ENCODE measurements at regions not wholly inside any gene's neighbourhood (a gene's known extent, or its start where the extent isn't known, plus 50 kb on each side); places are given as distances from the start of the nearest gene placed in this dataset.

- Mint-ChIP-seq H3K9me3 (peaks cover 0 to 7% of the 10 kb centered on the region in 2 donors), H3K27ac (no peak overlapping the region), H3K4me1 (no peaks in the 10 kb centered on the region), H3K4me3 (no peak overlapping the region), H3K27me3 (no peaks in the 10 kb centered on the region)
- no peak for DNase-seq
- ATAC-seq: no peak
Measured at GRCh38 chr1:61593331-61593730, 131.6 kb downstream of the TM2D1 start.

- Mint-ChIP-seq H3K4me3 (no peak overlapping the region), H3K27me3 (no peaks in the 10 kb centered on the region), H3K27ac (peak overlapping the region in 1 of 2 donors; percentile 86), H3K9me3 (no peaks in the 10 kb centered on the region), H3K4me1 (no peaks in the 10 kb centered on the region)
- ATAC-seq (no peak), DNase-seq (no peak)
Measured at GRCh38 chr1:61591351-61591750, 133.6 kb downstream of the TM2D1 start.

GRCh38 chr1:61588736-61589672 is 135.9 kb downstream of the TM2D1 start:
- H3K27ac Mint-ChIP-seq: no peak overlapping the region
- H3K9me3 Mint-ChIP-seq: no peaks in the 10 kb centered on the region
- H3K4me1 Mint-ChIP-seq: no peaks in the 10 kb centered on the region
- no peaks in the 10 kb centered on the region for H3K27me3 Mint-ChIP-seq
- peak; percentile 61 to 69 for DNase-seq
- H3K4me3 Mint-ChIP-seq: no peak overlapping the region
- ATAC-seq: peak; percentile 95

GRCh38 chr1:61585714-61586113 is 139.2 kb downstream of the TM2D1 start:
- Mint-ChIP-seq H3K4me1 (no peaks in the 10 kb centered on the region), H3K27ac (no peak overlapping the region), H3K4me3 (no peak overlapping the region), H3K27me3 (no peaks in the 10 kb centered on the region), H3K9me3 (no peaks in the 10 kb centered on the region)
- no peak for ATAC-seq
- DNase-seq: no peak

GRCh38 chr1:61583703-61584102 is 141.2 kb downstream of the TM2D1 start:
- Mint-ChIP-seq H3K27ac (no peak overlapping the region), H3K4me1 (no peaks in the 10 kb centered on the region), H3K4me3 (no peak overlapping the region), H3K9me3 (no peaks in the 10 kb centered on the region), H3K27me3 (peaks cover 11% of the 10 kb centered on the region)
- no peak for ATAC-seq
- no peak for DNase-seq

- H3K27ac Mint-ChIP-seq: no peak overlapping the region
- no peak for DNase-seq
- H3K4me1 Mint-ChIP-seq: no peaks in the 10 kb centered on the region
Measured at GRCh38 chr1:61581251-61581650, 143.7 kb downstream of the TM2D1 start.

GRCh38 chr1:61580417-61580816 is 144.5 kb downstream of the TM2D1 start:
- Mint-ChIP-seq H3K4me3 (no peak overlapping the region), H3K27me3 (peaks cover 37% of the 10 kb centered on the region), H3K4me1 (no peaks in the 10 kb centered on the region), H3K9me3 (no peaks in the 10 kb centered on the region), H3K27ac (no peak overlapping the region)
- DNase-seq (no peak), ATAC-seq (no peak)

More at GRCh38 chr1:61581251-61581650, 143.7 kb downstream of the TM2D1 start:
- Mint-ChIP-seq H3K9me3 (no peaks in the 10 kb centered on the region), H3K27me3 (peaks cover 30% of the 10 kb centered on the region), H3K4me3 (no peak overlapping the region)
- ATAC-seq: no peak

- H3K27me3 Mint-ChIP-seq: peaks cover 43% of the 10 kb centered on the region
- no peak overlapping the region for H3K4me3 Mint-ChIP-seq
- DNase-seq (no peak), ATAC-seq (no peak)
- H3K9me3 Mint-ChIP-seq: no peaks in the 10 kb centered on the region
- H3K4me1 Mint-ChIP-seq: no peaks in the 10 kb centered on the region
- H3K27ac Mint-ChIP-seq: no peak overlapping the region
Measured at GRCh38 chr1:61579802-61580201, 145.1 kb downstream of the TM2D1 start.

- H3K27me3 Mint-ChIP-seq: peaks cover 23% of the 10 kb centered on the region
- no peak overlapping the region for H3K27ac Mint-ChIP-seq
- ATAC-seq (no peak), DNase-seq (no peak)
- H3K4me1 Mint-ChIP-seq: no peaks in the 10 kb centered on the region
- H3K9me3 Mint-ChIP-seq: no peaks in the 10 kb centered on the region
- H3K4me3 Mint-ChIP-seq: no peak overlapping the region
Measured at GRCh38 chr1:61572046-61572445, 152.9 kb downstream of the TM2D1 start.

- DNase-seq (no peak), ATAC-seq (no peak)
- Mint-ChIP-seq H3K4me3 (no peak overlapping the region), H3K9me3 (peaks cover 0 to 5% of the 10 kb centered on the region in 2 donors), H3K4me1 (no peaks in the 10 kb centered on the region), H3K27me3 (peaks cover 6% of the 10 kb centered on the region), H3K27ac (no peak overlapping the region)
Measured at GRCh38 chr1:61570191-61570590, 154.8 kb downstream of the TM2D1 start.

- Mint-ChIP-seq H3K27me3 (no peaks in the 10 kb centered on the region), H3K4me3 (no peak overlapping the region), H3K27ac (no peak overlapping the region), H3K4me1 (no peaks in the 10 kb centered on the region), H3K9me3 (peaks cover 0 to 9% of the 10 kb centered on the region in 2 donors)
- no peak for DNase-seq
- ATAC-seq: no peak
Measured at GRCh38 chr1:61569303-61569621, 155.7 kb downstream of the TM2D1 start.

- Mint-ChIP-seq H3K27ac (no peak overlapping the region), H3K27me3 (no peaks in the 10 kb centered on the region), H3K4me1 (no peaks in the 10 kb centered on the region), H3K4me3 (no peak overlapping the region), H3K9me3 (peaks cover 0 to 9% of the 10 kb centered on the region in 2 donors)
- no peak for DNase-seq
- ATAC-seq: no peak
Measured at GRCh38 chr1:61568460-61569302, 156.3 kb downstream of the TM2D1 start.

GRCh38 chr1:61566177-61566576 is 158.8 kb downstream of the TM2D1 start:
- DNase-seq: no peak
- Mint-ChIP-seq H3K9me3 (peaks cover 0 to 9% of the 10 kb centered on the region in 2 donors), H3K4me3 (no peak overlapping the region), H3K27me3 (no peaks in the 10 kb centered on the region), H3K4me1 (no peaks in the 10 kb centered on the region), H3K27ac (peak overlapping the region in 1 of 2 donors; percentile 49)
- ATAC-seq: no peak

GRCh38 chr1:61563611-61564010 is 161.3 kb downstream of the TM2D1 start:
- ATAC-seq (no peak), DNase-seq (no peak)
- no peak overlapping the region for H3K27ac Mint-ChIP-seq
- no peak overlapping the region for H3K4me3 Mint-ChIP-seq
- peaks cover 0 to 9% of the 10 kb centered on the region in 2 donors for H3K9me3 Mint-ChIP-seq
- no peaks in the 10 kb centered on the region for H3K4me1 Mint-ChIP-seq
- H3K27me3 Mint-ChIP-seq: no peaks in the 10 kb centered on the region

GRCh38 chr1:61561666-61562065 is 163.3 kb downstream of the TM2D1 start:
- DNase-seq: no peak
- H3K27me3 Mint-ChIP-seq: no peaks in the 10 kb centered on the region
- H3K4me1 Mint-ChIP-seq: no peaks in the 10 kb centered on the region
- no peak overlapping the region for H3K4me3 Mint-ChIP-seq
- peaks cover 0 to 9% of the 10 kb centered on the region in 2 donors for H3K9me3 Mint-ChIP-seq
- no peak for ATAC-seq
- H3K27ac Mint-ChIP-seq: no peak overlapping the region

GRCh38 chr1:61560385-61560784 is 164.6 kb downstream of the TM2D1 start:
- Mint-ChIP-seq H3K4me3 (no peak overlapping the region), H3K4me1 (no peaks in the 10 kb centered on the region), H3K27me3 (no peaks in the 10 kb centered on the region), H3K9me3 (peaks cover 8 to 10% of the 10 kb centered on the region in 2 donors), H3K27ac (no peak overlapping the region)
- no peak for DNase-seq
- no peak for ATAC-seq

All from stimulated activated naive CD8-positive, alpha-beta T cell treated with anti-CD3 and anti-CD28 coated beads, Interleukin-15, amount 100 ng/mL, for 72 hours (primary cell).